Liver (tissue), 8 donors: ENCODE measurements at regions not wholly inside any gene's neighbourhood (a gene's known extent, or its start where the extent isn't known, plus 50 kb on each side); places are given as distances from the start of the nearest gene placed in this dataset.

ENCODE experiments used
- DNase-seq: peaks from one replicate; pipeline ENCODE4 v3.0.0-alpha.2; 2017; ENCODE audit warnings: low spot score
- H3K27ac ChIP-seq, 2 donors: one replicate each; pipeline ENCODE4 v1.7.0; 2013; ENCODE audit warnings: inconsistent platforms in 2 of 2, low read length in 2 of 2, control low read depth in 1 of 2, low read depth in 1 of 2, mild to moderate bottlenecking in 1 of 2
- H3K27me3 ChIP-seq, 4 donors: one replicate each; pipeline versions ENCODE4 v1.6.1 to v1.7.0; 2013; ENCODE audit warnings: low read length in 3 of 4, inconsistent platforms in 1 of 4, mild to moderate bottlenecking in 1 of 4, moderate library complexity in 1 of 4; ENCODE audit not compliant: control insufficient read depth in 4 of 4, insufficient read depth in 4 of 4
- H3K36me3 ChIP-seq, 4 donors: one replicate each; pipeline versions ENCODE4 v1.6.1 to v1.7.0; 2013; ENCODE audit warnings: low read length in 3 of 4, mild to moderate bottlenecking in 3 of 4, low read depth in 1 of 4, moderate library complexity in 1 of 4; ENCODE audit not compliant: control insufficient read depth in 4 of 4, insufficient read depth in 3 of 4
- H3K4me1 ChIP-seq, 4 donors: one replicate each; pipeline versions ENCODE4 v1.6.1 to v1.7.0; 2013; ENCODE audit warnings: low read length in 3 of 4, mild to moderate bottlenecking in 3 of 4, moderate library complexity in 1 of 4; ENCODE audit not compliant: control insufficient read depth in 4 of 4, insufficient read depth in 4 of 4
- H3K4me3 ChIP-seq, 3 donors: one replicate each; pipeline versions ENCODE4 v1.6.1 to v1.7.0; 2013; ENCODE audit warnings: low read length in 3 of 3, control low read depth in 1 of 3, low read depth in 1 of 3, mild to moderate bottlenecking in 1 of 3
- H3K9ac ChIP-seq, 2 donors: one replicate each; pipeline ENCODE4 v1.7.0; 2013; ENCODE audit warnings: low read length in 2 of 2, mild to moderate bottlenecking in 2 of 2, moderate library complexity in 2 of 2, control low read depth in 1 of 2, low read depth in 1 of 2
- H3K9me3 ChIP-seq, 4 donors: one replicate each; pipeline versions ENCODE4 v1.6.1 to v1.7.0; 2013; ENCODE audit warnings: low read length in 3 of 4; ENCODE audit not compliant: control insufficient read depth in 4 of 4
- CTCF ChIP-seq: fragments of 150-350 bp; IDR thresholded peaks from 2 replicates; pipeline ENCODE4 v1.5.1; 2017; ENCODE audit warnings: improper control_type of control experiment, low read depth, low read length; ENCODE audit not compliant: missing input control
- EGR1 ChIP-seq, 2 donors: IDR thresholded peaks; 2 replicates each; pipeline ENCODE4 v1.6.1; 2016 to 2018; ENCODE audit warnings: antibody characterized with exemption in 2 of 2, low read depth in 2 of 2
- FOXA1 ChIP-seq: IDR thresholded peaks from 2 replicates; pipeline ENCODE4 v1.6.1; 2016; ENCODE audit warnings: antibody characterized with exemption
- FOXA2 ChIP-seq: IDR thresholded peaks from 2 replicates; pipeline ENCODE4 v1.6.1; 2016; ENCODE audit warnings: antibody characterized with exemption
- GABPA ChIP-seq, 2 donors: IDR thresholded peaks in 1 of 2; conservative IDR thresholded peaks in 1 of 2; 2 replicates each; pipeline ENCODE4 v1.6.1; 2016; ENCODE audit warnings: antibody characterized with exemption in 2 of 2, mild to moderate bottlenecking in 1 of 2, moderate library complexity in 1 of 2
- HNF4G ChIP-seq: IDR thresholded peaks from 2 replicates; pipeline ENCODE4 v1.6.1; 2016; ENCODE audit warnings: antibody characterized with exemption
- JUND ChIP-seq, 2 donors: IDR thresholded peaks; 2 replicates each; pipeline ENCODE4 v1.6.1; 2016; ENCODE audit warnings: antibody characterized with exemption in 2 of 2
- NR2F2 ChIP-seq: IDR thresholded peaks from 2 replicates; pipeline ENCODE4 v1.6.1; 2016; ENCODE audit warnings: antibody characterized with exemption
- RXRA ChIP-seq, 2 donors: IDR thresholded peaks; 2 replicates each; pipeline ENCODE4 v1.6.1; 2017 to 2018; ENCODE audit warnings: antibody characterized with exemption in 2 of 2, mild to moderate bottlenecking in 1 of 2
- SP1 ChIP-seq: IDR thresholded peaks from 2 replicates; pipeline ENCODE4 v1.6.1; 2018; ENCODE audit warnings: antibody characterized with exemption, mild to moderate bottlenecking
- TAF1 ChIP-seq: conservative IDR thresholded peaks from 2 replicates; pipeline ENCODE4 v1.6.1; 2016; ENCODE audit warnings: antibody characterized with exemption, mild to moderate bottlenecking
- YY1 ChIP-seq: IDR thresholded peaks from 2 replicates; pipeline ENCODE4 v1.6.1; 2016; ENCODE audit warnings: antibody characterized with exemption, mild to moderate bottlenecking
- ZBTB33 ChIP-seq: IDR thresholded peaks from 2 replicates; pipeline ENCODE4 v1.6.1; 2016; ENCODE audit warnings: antibody characterized with exemption
- WGBS: extraction: QIAGEN DNeasy Blood & Tissue Kit; methylation state at CpG from one replicate; pipeline ENCODE4 v1.1.7; 2013; 5-methylcytosine and 5-hydroxymethylcytosine counted together
- TF ChIP-seq, protein P1 (sequence below): IDR thresholded peaks from 2 replicates; pipeline ENCODE4 v1.6.1; 2016; ENCODE audit warnings: antibody characterized with exemption, mild to moderate bottlenecking
- TF ChIP-seq, protein P2 (sequence below): IDR thresholded peaks from 2 replicates; pipeline ENCODE4 v1.6.1; 2016; ENCODE audit warnings: antibody characterized with exemption
- donor health status: healthy.
- donor health status: healthy.
- donor health status: healthy.
- donor health status: healthy.
- donor health status: healthy.

- TF ChIP-seq ZBTB33 (no peak), EGR1 (IDR thresholded peaks at IDR 0.05; ENCODE audit: low read depth in 2 of 2) (no peak)
Observed at GRCh38 chr5:4785971-4786370, 354.2 kb upstream of the ADAMTS16 start (continued).

GRCh38 chr5:4797445-4797844, 342.7 kb upstream of the ADAMTS16 start:
- H3K4me3 ChIP-seq: no peak overlapping the region
- peaks cover 0 to 5% (median 0%) of the 10 kb centered on the region in 4 donors for H3K9me3 ChIP-seq
- TF ChIP-seq, protein P1, sequence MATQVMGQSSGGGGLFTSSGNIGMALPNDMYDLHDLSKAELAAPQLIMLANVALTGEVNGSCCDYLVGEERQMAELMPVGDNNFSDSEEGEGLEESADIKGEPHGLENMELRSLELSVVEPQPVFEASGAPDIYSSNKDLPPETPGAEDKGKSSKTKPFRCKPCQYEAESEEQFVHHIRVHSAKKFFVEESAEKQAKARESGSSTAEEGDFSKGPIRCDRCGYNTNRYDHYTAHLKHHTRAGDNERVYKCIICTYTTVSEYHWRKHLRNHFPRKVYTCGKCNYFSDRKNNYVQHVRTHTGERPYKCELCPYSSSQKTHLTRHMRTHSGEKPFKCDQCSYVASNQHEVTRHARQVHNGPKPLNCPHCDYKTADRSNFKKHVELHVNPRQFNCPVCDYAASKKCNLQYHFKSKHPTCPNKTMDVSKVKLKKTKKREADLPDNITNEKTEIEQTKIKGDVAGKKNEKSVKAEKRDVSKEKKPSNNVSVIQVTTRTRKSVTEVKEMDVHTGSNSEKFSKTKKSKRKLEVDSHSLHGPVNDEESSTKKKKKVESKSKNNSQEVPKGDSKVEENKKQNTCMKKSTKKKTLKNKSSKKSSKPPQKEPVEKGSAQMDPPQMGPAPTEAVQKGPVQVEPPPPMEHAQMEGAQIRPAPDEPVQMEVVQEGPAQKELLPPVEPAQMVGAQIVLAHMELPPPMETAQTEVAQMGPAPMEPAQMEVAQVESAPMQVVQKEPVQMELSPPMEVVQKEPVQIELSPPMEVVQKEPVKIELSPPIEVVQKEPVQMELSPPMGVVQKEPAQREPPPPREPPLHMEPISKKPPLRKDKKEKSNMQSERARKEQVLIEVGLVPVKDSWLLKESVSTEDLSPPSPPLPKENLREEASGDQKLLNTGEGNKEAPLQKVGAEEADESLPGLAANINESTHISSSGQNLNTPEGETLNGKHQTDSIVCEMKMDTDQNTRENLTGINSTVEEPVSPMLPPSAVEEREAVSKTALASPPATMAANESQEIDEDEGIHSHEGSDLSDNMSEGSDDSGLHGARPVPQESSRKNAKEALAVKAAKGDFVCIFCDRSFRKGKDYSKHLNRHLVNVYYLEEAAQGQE: no peak
- TF ChIP-seq HNF4G (no peak), CTCF (no peak), SP1 (no peak), GABPA (IDR thresholded peaks at IDR 0.05 in 1 of 2, conservative IDR thresholded peaks at IDR 0.05 in 1 of 2) (no peak), FOXA1 (no peak), RXRA (IDR thresholded peaks at IDR 0.05) (no peak), TAF1 (no peak), NR2F2 (no peak), JUND (IDR thresholded peaks at IDR 0.05) (no peak), YY1 (no peak), FOXA2 (no peak), EGR1 (IDR thresholded peaks at IDR 0.05; ENCODE audit: low read depth in 2 of 2) (no peak), ZBTB33 (no peak)
- TF ChIP-seq, protein P2, sequence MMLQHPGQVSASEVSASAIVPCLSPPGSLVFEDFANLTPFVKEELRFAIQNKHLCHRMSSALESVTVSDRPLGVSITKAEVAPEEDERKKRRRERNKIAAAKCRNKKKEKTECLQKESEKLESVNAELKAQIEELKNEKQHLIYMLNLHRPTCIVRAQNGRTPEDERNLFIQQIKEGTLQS: no peak
- H3K27me3 ChIP-seq: no peaks in the 10 kb centered on the region
- H3K36me3 ChIP-seq: no peaks in the 10 kb centered on the region
- no peak overlapping the region for H3K27ac ChIP-seq
- 68% methylated on average over 2 of the region's 2 CpGs for WGBS
- no peaks in the 10 kb centered on the region for H3K4me1 ChIP-seq
- H3K9ac ChIP-seq: no peak overlapping the region
- DNase-seq: no peak
